PFSK-1 (cell line): ENCODE measurements at regions not wholly inside any gene's neighbourhood (a gene's known extent, or its start where the extent isn't known, plus 50 kb on each side); places are given as distances from the start of the nearest gene placed in this dataset.

Experiments
- FOXP2 ChIP-seq: optimal IDR thresholded peaks from 2 replicates; pipeline ENCODE3; 2011; ENCODE audit warnings: borderline replicate concordance, control low read depth, inconsistent platforms; ENCODE audit not compliant: insufficient read depth; ENCODE audit errors: extremely low read length, extremely low read depth
- POLR2AphosphoS5 ChIP-seq: IDR thresholded peaks from 2 replicates; pipeline ENCODE4 v1.6.1; 2012; ENCODE audit warnings: low read depth, mild to moderate bottlenecking, control low read depth, low read length, moderate library complexity
- REST ChIP-seq, 2 experiments: IDR thresholded peaks; 2 replicates each; pipeline versions ENCODE4 v1.6.1 to v1.8.0; 2011 to 2012; ENCODE audit warnings: low read depth in 2 of 2, low read length in 2 of 2, control low read depth in 1 of 2, inconsistent platforms in 1 of 2, mild to moderate bottlenecking in 1 of 2, moderate library complexity in 1 of 2; ENCODE audit not compliant: insufficient read depth in 1 of 2
- TAF1 ChIP-seq: IDR thresholded peaks from 2 replicates; pipeline ENCODE4 v1.6.1; 2012; ENCODE audit warnings: low read length, control low read depth, borderline replicate concordance; ENCODE audit not compliant: insufficient read depth

GRCh38 chr21:24995216-24995615, 612.1 kb downstream of the MRPL39 start:
- no peak for TF ChIP-seq POLR2AphosphoS5
- TF ChIP-seq REST (IDR thresholded peaks at IDR 0.05; ENCODE audit: insufficient read depth in 1 of 2, low read depth in 2 of 2, low read length in 2 of 2), result no peak
- no peak for TF ChIP-seq TAF1
- no peak for TF ChIP-seq FOXP2
